GM04503 (cell line): ENCODE measurements at regions not wholly inside any gene's neighbourhood (a gene's known extent, or its start where the extent isn't known, plus 50 kb on each side); places are given as distances from the start of the nearest gene placed in this dataset.
"Not testable (repeated sequence)": the region's sequence is repeated elsewhere in the genome, so short reads cannot be mapped to it uniquely, and the experiment has no call there.

Experiments used
- DNase-seq: peaks from one replicate; pipeline ENCODE4 v3.0.0-alpha.2; 2012; ENCODE audit warnings: low read depth

DNA sequence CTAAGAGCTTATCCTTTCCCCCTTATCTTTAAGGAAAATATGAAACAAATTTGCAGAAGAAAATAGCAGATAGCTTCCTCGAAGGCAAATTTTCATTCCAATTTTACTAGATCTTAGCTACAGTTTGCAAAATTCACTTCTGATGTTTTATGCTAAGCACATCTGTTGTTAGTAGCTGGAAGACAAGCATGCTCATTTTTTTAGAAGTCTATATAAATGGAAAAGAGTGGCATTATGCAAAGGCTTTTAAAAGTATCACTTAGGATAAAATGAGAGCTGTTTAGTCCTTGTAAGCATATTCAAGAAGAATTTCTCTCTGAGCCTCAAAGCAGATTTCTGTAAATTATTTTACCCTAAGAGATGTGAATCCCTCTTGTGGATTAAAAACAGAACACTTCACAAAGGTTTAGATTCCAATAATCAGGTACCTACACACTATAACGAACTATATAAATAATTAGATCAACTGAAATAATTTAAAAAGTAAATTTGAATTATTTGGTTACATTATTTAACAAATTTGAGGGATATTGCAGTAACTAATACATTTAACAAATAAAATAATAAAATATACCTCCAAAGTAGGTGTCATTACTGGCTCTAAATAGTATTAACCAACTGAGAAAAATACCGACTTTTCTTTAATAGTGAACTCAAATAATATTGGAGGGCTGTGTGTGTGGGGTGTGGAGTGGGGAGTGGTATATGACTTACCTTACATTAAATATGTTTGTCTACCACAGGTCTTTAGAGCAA is 307.1 kb downstream of the SEMA3D start:
- no peak for DNase-seq

DNA sequence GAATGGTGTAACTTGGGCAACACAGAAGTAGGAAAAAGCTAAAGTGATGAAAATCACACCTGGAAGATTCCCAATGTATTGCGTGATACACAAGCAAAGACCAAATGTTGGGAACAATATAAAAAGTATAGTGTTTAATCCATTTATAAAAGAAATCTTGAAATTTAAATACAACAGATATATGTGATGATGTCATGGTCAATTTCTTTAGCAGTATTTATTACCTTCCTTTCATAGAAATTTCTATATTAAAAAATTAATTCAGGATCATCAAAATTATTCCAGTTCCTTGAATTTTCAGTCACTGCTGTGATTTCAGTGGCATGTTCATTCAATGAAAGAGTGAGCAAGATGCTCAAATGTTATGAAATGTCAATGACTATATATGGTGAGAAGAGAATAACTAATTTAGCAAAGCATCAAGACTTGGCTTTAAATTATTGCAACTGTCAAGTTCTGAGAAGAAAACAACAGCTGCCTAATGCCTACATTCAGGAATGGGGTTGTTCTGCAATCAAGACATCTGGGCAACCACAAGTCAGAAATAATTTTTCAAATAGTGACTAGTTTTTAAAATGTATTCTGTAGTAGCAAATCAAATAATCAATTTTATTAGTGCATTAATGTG is 308.8 kb downstream of the SEMA3D start:
- DNase-seq = no peak

DNA sequence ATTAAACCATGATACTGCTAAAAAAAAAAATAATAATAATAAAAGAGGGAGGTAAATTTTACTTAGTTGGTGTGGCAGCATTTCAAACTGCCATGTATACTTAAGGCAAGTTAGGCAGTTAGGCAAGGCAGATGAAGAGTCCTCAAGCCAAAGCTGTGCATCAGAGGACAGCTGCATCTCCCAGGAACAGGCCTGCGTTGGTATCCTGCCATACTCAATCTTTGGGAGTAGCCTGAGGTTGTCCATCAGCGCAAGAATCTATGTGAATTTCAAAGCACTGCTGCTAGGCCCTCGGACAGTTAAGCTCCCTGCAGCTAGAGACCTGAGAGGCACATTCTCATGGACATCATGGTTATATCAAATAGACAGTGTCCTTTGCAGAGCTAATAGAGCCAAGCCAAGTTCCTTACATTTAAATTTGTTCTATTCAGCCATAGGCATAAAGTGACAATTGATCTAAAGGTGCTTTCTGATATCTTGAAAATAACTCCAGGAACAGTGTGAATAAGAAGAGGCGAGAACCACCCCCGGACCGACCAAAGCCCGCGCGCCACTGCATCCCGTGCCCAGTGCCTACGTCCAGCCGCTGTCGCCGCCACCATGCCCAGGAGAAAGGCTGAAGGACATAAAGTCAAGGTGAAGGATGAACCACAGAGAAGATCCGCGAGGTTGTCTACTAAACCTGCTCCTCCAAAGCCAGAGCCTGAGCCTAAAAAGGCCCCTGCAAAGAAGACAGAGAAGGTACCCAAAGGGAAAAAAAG is 310.6 kb downstream of the SEMA3D start:
- no peak for DNase-seq

DNA sequence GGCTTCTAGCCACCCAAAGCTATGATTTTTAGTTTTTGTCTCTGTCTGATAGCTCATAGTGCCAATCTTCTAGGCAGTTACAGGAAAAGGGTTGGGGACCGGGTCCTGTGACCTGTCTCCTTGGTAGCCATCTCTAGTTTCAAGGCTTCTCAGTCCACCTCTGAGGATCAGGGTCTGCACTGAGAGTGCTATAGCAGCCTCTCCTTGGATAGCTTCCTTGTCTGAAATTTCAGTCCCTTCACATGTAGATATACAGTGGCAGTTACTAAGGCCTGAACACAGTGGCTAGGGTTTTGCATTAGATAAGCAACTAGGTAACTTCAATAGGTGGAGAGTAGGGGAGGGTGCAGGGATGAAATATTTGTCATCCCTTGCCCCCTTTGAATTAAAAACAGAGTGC is 321.3 kb downstream of the SEMA3D start:
- DNase-seq = no peak

DNA sequence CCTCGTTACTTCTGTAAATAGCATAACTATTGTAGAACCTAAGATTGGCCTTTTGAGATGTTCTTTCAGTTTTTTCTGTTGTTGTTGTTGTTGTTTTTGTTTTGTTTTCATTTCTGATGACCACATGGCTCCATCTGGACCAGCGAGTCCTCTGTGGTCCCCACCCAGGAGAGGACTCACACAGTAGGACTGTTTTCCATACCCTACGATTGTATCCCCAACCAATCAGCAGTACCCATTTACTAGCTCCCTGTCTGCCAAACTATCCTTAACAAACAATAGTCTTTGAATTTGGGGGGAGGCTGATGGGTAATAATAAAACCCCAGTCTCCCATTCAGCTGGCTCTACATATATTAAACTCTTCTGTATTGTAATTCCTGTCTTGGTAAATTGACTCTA is 329.5 kb downstream of the SEMA3D start:
- no peak for DNase-seq

DNA sequence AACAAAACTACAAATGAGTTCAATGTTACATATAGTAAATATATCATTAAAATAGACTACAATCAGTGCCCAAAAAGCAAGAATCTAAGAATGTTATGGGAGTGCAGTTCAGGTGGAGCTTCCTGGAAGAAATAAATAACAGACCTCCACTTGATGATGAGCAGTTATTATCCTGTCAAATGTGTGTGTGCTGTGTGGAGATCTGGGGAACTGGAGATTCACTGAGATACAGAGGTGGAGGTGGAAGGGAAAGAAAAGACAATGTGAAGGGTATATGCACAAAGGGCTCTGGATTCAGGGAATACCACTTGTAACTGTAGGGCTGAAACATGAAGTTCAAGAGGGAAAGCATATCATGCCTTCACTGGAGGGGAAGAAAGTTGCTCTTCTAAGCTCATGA is 331.1 kb downstream of the SEMA3D start:
- DNase-seq = no peak

DNA sequence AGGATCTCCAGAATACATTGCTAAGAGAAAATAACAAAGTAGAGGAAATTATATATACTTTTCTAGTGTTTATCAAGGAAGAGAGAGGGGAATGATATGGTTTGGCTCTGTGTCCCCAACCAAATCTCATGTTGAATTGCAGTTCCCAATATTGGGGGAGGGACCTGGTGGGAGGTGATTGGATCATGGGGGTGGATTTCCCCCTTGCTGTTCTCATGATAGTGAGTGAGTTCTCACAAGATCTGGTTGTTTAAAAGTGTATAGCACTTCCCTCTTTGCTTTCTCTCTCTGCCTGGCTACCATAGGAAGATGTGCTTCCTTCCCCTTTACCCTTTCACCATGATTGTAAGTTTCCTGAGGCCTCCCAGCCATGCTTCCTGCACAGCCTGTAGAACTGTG is 337.9 kb downstream of the SEMA3D start:
- not testable (repeated sequence) for DNase-seq

DNA sequence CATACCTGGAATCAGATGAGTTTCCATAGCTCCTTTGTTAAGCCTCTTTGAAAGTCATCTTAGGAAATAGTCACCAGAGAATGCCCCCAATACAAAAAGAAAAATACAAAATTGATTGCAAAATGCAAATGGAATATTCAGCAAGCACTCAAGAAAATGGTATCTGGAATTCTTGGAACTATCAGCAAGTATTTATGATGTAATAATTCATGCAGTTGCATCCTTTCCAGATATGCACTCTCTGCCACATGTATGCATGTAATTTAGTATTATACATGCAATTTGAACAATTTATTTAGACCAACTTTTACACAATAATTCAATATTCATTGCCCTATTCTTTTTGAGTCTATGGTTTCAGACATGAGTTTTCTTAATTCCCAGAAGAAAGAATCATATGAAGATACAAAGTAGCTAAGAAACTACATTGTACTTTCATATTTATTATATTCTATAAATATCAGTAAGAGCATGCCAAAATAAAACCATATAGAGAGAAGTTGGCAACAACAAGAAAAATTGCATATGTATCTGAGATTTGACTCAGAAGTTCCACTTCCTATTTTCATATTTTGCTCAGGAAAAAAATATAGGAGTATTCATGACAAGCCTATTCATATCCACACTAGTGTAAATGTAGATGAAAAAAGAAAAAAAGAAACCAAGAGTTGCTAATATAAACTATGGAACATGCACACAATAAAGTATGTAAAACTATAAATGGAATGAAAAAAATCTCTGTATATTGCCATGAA is 338.5 kb downstream of the SEMA3D start:
- no peak for DNase-seq

DNA sequence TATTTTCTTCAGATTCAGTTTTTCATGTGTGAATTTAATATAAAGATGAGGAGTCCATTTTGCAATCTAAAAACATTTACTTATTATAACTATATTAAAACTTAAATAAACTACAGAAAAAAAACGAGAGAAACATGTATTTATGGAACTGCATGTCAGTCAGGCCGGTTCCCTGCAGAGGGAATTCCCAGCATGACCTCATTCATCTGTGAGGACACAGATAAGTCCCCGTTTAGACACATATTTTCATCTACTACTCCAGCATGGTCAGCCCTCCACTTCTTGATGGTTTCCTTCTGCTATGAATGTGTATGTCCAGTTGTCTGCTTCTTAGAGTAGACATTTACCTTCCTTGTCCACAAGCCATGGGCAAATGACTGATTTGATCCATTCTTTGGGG is 339.1 kb downstream of the SEMA3D start:
- no peak for DNase-seq

DNA sequence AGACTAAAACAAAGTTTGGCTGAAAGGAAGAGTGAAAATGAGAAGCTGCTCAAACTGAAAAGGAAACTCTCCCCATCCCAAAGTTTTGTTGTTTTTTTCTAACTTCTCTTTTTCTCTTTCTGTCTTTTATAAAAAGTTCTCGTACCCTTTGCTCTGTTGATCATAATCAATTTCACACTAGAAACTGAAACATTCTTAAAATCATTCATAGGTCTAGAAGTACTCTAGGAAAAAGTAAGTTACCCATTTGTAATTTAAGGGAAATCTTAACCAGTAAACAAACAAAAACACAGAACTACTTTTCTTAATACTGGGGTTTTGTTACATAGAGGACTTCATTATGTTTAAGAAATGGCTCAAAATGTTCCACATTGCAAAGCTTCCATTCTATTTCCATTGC is 339.8 kb downstream of the SEMA3D start:
- DNase-seq = no peak

DNA sequence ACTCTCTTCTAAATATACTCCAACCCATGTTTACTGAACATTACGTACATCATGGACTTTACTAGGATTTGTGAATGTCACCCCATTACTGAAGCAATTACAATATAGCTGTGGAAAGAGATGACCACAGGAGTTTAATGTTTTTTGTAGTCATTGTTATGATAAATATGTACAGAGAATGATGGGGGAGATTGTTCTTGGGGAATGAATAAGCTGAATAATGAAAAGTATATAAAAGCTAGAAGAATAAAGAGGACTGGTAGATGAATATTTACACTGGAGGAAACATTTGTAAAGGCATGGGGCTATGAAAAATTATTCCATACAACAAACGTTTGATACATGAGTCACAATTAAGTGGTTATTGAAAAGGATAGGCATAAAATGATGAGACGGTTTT is 340.9 kb downstream of the SEMA3D start:
- no peak for DNase-seq

DNA sequence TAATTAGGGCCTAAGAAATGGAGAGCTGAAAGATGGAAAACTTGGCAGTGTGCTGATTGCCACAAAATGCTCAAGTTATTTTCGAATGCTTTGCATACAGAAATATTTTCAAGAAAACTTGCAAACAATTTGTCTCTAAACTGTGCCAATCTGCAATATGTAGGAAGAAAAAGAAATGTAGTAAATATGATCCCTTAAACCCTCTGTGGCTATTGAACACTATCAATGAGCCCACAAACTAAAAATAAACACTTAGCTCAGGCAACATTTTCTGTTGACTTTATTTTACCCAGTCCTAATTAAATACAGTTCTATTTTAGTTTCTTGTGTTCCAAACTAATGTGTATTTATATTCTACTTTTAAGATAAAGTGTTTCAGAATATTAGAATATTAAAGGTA is 342.1 kb downstream of the SEMA3D start:
- DNase-seq = no peak

DNA sequence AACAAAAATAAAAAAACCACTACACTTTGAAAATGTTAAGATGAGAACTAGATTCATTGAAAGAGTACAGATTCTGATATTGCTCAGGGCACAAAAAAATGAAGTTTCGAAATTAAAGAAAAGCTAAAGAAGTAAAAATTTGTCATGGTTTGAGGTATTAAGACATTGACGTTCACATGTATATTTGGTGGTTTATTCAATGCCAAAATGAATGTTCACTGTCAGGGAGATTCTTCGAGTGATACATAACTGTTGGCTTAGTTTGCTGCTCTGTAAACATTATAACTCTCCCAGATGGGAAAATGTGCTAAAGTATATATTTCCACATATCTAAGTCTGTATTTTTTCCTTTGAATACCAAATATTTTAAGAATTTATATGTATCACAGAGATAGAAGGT is 345.0 kb downstream of the SEMA3D start:
- peak; percentile 39 for DNase-seq

DNA sequence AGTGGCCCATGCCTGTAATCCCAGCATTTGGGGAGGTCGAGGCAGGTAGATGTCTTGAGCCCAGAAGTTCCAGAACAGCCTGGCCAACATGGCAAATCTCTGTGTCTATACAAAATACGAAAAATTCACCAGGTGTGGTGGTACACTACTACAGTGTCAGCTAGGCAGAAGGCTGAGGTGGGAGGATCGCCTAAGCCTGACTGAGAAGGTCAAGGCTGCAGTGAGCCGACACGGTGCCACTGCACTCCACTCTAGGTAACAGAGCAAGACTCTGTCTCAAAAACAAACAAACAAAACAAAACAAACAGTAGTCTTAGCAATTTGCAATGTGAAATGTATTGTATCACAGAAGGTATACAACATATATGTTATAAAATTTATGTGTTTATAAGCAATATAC is 348.0 kb downstream of the SEMA3D start:
- no peak for DNase-seq

DNA sequence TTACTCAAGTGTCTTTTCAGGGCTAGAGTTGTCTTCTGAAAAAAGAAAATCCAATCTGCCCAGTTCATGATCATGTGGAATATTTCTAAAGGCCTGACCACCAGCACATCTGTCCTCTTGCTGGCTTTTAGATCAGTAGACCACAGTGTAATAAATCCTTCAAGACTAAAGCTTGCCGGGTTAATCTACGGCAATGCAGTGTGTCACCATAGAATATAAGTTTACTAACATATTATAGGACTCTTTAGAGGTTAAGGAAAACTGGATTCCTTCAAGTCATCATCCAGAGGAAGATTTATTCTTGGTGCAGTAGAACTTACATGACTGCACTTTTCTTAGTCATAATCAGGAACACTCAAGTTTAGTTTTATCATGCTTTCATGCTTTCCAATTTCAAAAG is 349.5 kb downstream of the SEMA3D start:
- peak; percentile 16 for DNase-seq

DNA sequence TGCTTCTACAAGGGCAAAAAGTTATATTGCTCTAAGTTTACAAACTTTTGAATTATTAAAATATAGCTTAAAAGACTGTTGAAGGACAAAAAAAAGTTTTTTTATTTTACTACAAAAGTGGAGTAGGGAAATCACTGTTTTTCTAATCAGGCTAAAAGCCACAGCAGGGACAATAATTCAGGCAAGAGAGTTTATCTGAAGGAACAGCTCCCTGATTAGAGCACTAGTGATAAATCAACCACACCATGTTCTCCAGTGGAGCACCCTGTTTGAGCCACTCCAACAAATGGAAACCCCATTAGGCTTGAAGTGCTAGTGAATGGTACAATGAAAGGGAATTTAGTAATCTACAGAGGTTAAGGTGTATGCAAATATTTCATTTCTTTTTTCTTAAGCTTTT is 357.1 kb downstream of the SEMA3D start:
- DNase-seq = no peak

DNA sequence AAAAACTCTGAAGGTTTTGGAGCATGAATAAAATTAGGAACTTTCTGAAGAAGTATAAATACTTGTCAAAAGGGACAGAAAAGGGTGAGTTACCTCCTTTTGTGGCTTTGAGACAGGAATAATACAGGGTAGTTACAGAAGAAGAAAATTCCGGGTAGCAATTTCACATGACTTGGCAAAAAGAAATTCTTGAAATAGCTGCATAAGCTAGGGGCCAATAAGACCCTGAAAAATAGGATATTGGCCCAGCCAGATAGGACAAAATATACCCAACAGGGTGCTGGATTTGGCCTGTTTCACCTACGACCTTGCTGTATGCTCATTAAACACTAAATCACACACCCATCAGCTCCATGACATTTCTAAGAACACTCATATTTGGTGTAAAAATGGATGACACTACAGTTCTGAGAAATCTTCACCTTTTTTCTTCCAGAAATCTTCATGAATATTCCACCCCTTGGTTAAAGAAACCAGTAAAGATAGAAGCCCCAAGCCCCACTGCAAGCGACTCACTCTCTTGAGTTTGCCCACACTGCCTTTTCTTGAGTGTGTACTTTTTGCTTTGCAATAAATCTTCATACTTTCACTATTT is 362.7 kb downstream of the SEMA3D start:
- DNase-seq = no peak

DNA sequence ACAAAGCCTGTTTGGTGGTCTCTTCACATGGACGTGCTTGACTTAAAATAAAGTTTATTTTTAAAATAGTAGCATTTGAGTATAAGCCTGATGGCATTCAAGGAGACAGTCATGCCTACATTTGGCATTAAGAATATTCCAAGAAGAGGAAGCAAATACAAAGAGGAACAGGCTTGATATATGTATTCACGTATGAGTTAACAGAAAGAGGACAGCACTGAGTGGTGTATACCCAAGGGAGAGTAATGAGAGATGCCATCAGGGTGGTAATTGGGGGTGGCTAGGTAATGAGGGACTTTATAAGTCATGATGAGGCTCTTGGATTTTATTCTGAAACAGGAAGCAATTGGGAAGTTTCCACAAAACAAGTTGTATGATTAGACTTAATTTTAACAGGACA is 363.3 kb downstream of the SEMA3D start:
- DNase-seq = no peak

DNA sequence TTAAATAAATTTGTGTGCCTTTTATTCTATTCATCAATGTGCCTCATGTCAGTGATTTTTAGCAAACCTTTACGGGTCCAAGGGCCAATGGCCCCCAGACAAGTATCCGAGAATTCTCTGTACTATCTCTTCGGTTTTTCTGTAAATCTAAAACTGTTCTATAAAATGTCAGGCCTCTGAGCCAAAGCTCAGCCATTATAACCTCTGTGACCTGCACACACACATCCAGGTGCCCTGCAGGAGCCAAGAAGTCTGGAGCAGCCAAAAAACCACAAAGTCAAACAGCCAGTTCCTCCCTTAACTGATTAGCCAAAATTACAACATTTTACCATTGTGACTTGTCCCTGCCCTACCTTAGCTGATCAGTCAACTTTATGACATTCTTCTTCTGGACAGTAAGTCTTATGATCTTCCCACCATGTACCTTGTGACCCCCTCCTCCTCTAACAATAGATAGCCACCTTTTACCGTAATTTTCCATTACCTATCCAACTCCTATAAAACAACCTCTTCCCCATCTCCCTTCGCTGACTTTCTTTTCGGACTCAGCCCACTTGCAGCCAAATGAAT is 363.8 kb downstream of the SEMA3D start:
- no peak for DNase-seq

DNA sequence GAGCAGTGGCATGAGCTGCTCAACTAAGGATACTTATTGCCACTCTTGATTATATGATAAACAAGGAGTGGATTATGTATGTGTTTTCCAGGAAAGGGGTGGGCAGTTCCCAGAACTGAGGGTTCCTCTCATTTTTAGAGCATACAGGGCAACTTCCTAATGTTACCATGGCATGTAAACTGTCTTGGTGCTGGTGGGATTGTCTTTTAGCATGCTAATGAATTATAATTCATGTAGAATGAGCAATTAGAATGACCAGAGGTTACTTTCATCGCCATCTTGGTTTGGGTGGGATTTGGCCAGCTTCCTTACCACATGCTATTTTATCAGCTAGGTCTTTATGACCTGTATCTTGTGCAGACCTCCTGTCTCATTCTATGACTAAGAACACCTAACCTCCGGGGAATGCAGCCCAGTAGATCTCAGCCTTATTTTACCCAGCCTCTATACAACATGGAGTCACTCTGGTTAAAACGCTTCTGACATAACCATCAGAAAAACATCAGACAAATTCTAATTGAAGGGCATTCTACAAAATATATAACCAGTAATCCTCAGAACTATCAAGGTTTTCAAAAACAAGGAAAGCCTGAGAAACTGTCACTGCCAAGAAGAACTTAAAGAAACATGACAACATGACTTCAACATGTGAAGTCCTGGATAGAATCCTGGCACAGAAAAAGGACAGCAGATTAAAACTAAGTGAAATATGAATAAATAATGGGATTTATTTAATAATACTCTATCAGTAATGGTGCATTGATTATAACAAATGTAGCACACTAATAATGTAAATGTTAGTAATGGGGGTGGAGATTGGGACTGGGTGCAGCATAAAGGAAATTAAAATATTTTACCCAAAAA is 365.0 kb downstream of the SEMA3D start:
- no peak for DNase-seq

DNA sequence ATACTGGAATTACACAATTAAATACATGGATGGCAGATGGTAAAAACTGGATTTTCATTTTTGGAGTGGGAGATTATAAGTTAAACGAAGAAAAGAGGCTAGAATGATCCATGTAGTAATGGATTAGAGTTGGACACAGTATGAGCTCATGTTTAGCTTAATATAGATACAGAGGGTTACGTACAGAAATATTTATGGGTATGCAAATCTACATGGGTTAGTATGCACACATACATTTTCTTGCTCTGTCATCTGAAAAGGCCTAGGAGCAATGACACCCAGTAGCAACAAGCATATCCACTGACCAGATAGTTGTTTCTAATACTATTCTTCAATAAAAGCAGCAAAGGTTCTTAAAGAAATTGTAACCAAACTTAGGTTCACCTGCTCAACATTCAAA is 366.4 kb downstream of the SEMA3D start:
- DNase-seq = no peak
